ENCODE measurements at regions not wholly inside any gene's neighbourhood (a gene's known extent, or its start where the extent isn't known, plus 50 kb on each side); places are given as distances from the start of the nearest gene placed in this dataset.
"Not testable (repeated sequence)": the region's sequence is repeated elsewhere in the genome, so short reads cannot be mapped to it uniquely, and the experiment has no call there.

DNA sequence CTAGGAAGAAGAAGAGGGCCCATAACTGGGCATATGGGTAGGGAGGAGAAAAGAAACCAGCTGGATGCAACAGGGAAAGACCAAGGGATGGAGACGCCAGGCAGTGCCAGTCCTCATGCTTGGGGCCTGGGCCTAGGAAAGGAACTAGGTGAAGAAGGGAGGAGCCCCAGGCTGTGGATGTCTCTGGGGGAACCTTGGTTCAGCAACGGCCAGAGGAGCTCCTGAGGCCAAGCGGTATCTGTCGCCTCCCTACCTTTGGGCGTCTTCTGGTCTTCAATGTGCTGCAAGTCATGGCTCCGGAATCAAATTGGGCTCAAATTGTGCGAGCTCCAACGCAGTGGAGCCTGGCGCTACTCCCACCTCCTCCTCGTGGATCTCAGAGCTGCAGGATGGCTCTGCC lies 153.6 kb downstream of the FOXD4L6 start:
- TF ChIP-seq CTCF (IDR thresholded peaks at IDR 0.05; ENCODE audit: low read depth, low read length, poor library complexity, severe bottlenecking); EZH2phosphoT487 (IDR thresholded peaks at IDR 0.05; ENCODE audit: borderline replicate concordance, low read length): not testable (repeated sequence)
